Ishikawa (cell line): ENCODE measurements at regions not wholly inside any gene's neighbourhood (a gene's known extent, or its start where the extent isn't known, plus 50 kb on each side); places are given as distances from the start of the nearest gene placed in this dataset.

ENCODE experiments used
- EP300 ChIP-seq: IDR thresholded peaks from 2 replicates; pipeline ENCODE4 v1.6.1; 2012; ENCODE audit warnings: borderline replicate concordance
- NFIC ChIP-seq: IDR thresholded peaks from 2 replicates; pipeline ENCODE4 v1.6.1; 2012
- RAD21 ChIP-seq: IDR thresholded peaks from 2 replicates; pipeline ENCODE4 v1.6.1; 2012; ENCODE audit warnings: low read depth
- REST ChIP-seq: IDR thresholded peaks from 2 replicates; pipeline ENCODE4 v1.6.1; 2012; ENCODE audit warnings: low read depth, mild to moderate bottlenecking

- TF ChIP-seq EP300: no peak
- TF ChIP-seq NFIC: no peak
- no peak for TF ChIP-seq REST
- no peak for TF ChIP-seq RAD21
Observed at GRCh38 chr21:16186742-16187141, 457.0 kb downstream of the USP25 start.
